ENCODE measurements at regions not wholly inside any gene's neighbourhood (a gene's known extent, or its start where the extent isn't known, plus 50 kb on each side); places are given as distances from the start of the nearest gene placed in this dataset.
A peak's percentile ranks its signal among the peaks of the same experiment; 100 is the strongest.
"Not testable (repeated sequence)": the region's sequence is repeated elsewhere in the genome, so short reads cannot be mapped to it uniquely, and the experiment has no call there.

DNA sequence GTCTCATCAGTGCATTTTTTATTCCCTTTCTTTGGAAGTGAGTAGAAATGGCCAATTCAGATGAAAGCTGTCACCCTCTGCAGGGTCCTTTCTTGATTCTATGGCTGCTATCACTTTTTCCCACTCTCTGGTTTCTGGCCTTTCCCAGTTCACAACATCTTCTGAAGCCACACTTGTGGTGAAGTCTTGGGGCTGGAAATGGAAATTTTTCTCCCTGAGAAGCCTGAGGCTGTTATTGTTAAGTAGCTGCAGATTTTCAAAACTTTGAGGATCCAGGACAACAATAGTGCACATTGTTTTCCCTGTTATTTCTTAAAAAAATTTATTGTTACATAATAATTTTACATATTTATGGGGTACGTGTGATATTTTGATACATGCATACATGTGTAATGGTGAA is 250.3 kb upstream of the RASGRP1 start:
- no peak for DNase-seq (ENCODE audit: low spot score)

DNA sequence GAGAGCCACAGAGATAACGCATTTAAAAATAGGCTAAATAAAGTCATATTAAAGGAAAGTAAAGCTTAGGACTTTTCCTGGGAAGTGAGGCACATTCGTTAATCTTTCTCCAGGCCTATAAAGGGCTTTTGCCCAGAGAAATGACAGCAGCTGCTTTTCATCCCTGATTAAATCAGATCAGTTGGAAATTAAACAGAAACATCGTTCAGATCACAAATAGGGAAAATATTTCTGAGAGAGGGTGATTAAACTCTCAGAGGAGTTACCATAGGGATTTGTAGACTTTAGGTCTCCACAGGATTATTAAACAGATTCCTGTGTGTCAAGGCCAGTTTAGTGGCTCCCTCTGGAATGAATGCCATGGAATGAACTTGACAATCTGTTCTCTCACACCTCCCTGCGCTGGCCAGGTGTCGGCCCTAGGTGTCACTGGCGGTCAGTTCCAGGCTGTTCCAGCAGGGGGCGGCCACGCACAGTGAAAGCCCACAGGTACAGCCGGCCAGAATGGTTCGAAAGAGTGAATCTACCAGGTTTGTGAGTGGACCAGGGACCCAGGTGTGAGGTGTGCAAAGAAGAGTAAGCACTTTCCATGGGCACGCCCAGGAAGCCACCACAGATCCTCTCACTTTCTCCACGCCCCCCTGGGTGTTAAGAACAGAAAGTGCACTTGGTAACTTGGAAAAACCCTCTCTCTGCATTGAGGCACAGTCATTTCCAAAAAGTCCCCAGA is 253.0 kb upstream of the RASGRP1 start:
- DNase-seq (ENCODE audit: low spot score), result peak; percentile 82

DNA sequence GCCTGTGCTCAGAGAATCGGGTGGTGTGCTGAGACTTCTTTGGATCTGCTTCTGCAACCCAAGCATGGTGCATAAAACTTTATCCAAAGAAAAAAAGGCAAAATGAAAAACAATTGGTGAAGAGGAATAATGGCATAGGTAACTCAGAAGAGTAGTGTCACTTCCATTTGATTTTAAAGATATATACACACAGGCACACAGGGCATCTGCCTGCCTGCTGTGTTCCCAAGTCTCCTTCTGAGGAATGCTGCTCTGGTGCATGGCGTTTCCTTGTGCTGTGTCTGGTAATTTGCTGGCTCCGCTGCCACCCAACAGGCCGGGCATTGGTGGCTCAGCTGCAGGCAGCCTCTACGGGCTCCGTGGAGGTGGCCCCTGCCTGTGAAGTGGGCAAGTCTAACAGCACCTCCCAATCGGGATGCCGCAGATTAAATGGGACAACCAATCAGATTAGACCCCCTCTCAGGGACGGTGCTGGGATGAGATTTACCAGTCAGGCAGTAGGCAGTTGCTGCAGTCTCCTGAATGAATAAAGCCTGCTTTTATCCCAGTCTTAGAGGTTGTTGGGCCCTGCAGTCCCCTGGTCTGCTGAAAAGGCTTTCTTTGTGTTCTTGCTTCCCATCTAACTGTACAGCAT is 253.7 kb upstream of the RASGRP1 start:
- no peak for DNase-seq (ENCODE audit: low spot score)

DNA sequence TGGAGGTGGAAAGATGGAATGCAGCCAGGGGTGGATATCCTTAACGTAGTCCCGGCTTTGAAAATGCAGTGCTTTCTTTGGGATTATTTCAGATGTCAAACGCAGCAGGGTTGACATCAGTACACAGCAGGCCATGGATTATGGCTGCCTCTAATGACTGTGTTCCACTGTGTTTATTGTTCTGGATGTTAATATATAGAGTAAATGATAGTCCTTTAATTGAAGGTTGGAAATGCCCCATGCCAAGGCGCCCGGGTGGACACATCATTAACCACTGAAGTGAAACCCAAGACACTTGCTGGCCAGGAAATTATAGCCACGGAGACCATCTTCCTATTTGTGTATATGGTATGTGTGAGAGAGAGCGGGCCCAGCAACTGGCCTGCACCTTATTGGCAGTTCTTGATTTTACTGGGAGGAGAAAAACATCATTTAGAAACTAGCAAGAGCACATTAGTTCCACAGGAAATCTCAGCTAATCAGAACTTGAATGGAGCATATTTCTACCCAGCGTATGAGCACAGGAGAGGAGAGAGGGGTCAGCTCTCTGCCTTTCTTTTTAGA is 254.9 kb upstream of the RASGRP1 start:
- DNase-seq (ENCODE audit: low spot score), result no peak

DNA sequence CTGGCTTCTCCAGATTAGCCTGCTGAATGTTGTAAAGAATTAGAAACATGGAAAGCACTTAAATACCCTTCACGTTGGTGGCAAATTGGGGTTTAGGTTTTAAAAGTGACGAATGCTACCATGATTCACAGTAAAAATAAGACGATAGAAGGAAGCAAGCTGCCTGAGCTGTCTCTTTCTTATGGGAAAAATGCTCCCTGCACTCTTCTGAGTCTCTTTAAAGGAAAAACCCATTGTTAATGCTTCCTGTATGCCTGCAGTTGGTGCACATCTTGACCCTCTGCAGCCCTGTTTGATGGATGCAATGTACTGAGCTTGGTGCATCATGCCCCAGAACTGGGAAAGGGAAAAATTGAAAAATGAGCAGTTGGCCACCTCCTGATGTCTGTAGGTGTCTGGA is 258.6 kb upstream of the RASGRP1 start:
- no peak for DNase-seq (ENCODE audit: low spot score)

DNA sequence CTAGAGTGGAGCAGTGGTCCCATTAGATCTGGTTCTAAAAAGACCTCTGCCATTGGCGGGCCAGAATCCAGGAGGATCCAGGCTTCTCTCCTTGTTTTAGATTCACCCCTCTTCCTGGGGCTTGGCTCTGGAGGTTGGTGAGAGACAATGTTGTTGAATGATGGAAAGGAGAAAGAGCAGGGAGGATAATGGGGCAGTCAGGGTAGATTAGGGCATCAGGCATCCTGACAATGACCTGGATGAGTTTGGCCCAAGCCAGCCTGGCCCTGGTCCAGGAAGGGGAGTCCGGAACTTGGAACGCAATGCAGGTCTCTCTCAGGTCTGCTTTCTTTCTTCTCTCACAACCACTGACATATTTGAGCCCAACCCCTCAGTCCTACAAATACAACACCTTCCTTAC is 260.1 kb upstream of the RASGRP1 start:
- DNase-seq (ENCODE audit: low spot score), result no peak

DNA sequence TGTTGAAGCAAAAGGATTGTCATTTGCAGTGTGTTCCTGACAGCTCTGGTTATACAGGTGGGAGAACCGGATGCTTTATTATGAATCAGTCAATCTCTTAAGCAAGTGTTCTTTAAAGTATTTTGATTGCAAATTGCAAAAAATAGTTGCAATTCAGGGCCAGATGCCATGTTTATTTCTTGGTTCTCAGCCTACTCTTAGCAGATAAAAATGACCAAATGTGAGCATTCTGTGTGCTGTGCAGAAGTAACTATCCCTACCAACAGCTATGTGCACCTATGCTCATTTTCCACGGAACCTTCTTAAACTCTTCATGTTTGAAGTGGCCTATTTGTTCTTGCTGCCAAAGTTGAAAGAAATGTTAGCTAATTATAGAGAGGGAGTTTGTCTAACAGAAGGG is 262.3 kb upstream of the RASGRP1 start:
- no peak for DNase-seq (ENCODE audit: low spot score)

DNA sequence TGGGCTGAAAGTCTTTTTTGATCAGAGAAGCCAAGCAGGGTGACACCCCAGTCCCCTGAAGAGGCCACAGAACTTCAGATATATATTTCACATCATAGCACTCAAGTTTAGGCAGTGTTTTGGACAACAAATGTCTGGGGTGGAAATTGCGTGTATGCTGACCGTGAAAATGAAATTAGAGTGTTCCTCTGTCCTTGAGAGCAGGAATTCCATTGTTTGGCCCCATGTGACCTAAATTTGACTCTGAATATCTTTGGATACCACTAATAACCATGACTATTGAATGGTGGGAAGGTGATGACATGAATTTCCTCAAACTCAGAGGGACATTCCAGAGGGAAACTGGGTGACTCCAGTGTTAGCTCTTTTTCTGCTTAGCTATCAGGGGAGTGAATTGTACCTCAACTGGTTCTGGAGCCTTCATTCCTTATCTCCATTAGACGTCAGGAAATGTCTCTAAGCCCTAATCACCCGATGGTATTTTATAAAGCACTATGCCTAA is 263.5 kb upstream of the RASGRP1 start:
- DNase-seq (ENCODE audit: low spot score), result peak; percentile 37

DNA sequence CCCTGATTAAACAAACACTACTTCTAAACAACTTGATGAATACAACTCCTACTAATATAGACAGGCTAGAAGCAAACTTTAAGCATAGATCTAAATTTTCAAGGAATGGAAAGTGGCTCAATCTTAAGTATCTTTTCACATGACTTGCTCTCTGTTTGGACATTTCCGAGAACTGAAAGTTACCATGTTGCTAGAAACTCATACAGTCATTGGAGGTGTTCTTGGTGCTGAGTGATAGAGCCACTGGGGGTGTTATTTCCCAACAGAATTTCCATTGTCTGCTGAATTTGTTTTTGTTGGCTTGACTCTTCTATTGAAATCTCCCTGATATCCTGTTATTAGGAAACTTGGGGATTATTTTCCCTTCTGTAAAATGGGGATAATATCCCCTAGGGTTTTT is 264.5 kb upstream of the RASGRP1 start:
- no peak for DNase-seq (ENCODE audit: low spot score)

DNA sequence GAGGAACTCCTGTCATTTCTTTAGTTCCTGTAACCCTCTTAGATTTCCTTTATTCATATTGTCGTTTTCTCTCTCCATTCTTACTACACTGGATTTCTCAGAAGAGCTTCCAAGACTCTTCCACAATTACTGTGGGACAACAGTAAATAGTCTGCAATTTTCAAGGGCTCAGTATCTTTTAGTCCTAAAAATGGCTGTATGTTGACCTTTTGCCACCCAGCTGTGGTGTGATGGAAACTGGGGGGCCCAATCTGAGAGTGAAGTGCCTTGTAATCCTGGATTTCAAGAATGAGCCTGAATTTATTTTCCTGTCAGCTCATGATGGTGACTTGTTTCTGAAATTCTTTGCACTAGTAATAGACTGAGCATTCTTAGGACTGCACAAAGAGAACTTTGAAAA is 277.6 kb upstream of the RASGRP1 start:
- DNase-seq (ENCODE audit: low spot score), result no peak

DNA sequence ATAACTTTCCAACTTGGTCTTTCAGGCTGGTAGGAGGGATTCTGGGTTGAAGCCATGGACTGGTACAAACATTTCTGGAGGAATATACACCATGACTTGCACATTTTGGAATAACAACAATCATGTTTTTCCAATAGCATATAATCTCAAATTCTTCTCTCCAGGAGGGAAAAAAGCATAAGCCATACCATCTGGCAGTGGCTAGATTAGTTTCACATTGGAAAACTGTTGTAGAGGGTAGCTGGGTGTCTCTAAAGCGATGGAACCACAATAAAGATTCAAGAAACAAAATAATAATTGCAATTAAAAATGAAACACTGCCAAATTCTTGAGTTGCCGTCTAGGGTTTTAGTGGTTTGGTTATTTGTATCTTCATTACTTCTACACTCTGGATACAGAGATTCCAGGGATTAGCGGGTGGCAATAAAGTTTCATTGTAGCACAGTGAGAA is 278.5 kb upstream of the RASGRP1 start:
- DNase-seq (ENCODE audit: low spot score), result no peak

DNA sequence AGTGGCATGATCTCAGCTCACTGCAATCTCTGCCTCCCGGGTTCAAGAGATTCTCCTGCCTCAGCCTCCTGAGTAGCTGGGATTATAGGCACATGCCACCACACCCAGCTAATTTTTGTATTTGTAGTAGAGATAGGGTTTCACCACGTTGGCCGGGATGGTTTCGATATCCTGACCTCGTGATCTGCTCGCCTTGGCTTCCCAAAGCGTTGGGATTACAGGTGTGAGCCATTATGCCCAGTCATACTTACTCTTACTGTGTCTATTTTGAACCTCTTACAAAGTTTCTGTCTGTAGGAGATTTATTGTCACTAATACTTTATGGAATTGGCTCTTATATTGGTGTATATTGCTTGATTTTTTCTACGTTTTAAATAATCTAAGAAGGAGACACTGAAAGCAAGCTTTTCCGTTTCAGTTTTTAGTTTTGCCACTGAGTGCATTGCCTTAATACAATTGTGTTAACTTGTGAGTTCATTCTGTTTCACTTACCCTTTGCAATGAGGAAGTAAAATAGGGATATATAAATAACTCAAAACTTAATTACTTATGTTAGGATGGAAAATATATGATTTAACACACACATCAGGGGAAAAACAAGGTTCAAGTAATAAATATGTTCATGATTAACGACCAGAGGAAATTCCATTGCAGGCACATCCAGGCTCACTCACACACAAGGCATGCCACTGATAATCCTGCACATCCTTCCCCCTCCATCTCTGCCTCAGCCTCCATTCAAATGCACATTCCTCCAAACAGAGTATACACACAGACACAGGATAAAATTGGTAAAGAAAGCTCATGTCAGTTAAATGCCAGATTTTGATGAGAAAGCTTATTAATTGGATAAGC is 279.3 kb upstream of the RASGRP1 start:
- peak; percentile 69 for DNase-seq (ENCODE audit: low spot score)

DNA sequence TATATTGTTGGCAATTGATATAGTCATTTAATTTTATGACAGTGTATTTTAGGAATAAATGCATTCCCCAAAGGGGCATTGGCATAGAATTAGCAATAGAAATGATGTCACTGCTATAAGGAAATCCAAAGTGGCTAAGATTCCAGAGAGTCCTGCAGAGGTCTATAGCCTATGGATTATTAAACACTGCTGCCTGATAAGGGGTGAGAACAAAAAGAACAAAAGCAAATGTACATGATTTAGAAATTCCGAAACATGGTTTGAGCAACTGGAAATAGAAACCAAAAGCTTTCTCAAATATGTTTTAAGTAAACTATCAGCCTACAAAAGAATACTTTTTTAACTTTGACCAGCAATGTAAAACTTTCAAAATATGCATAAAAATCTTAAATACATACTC is 280.1 kb upstream of the RASGRP1 start:
- no peak for DNase-seq (ENCODE audit: low spot score)

DNA sequence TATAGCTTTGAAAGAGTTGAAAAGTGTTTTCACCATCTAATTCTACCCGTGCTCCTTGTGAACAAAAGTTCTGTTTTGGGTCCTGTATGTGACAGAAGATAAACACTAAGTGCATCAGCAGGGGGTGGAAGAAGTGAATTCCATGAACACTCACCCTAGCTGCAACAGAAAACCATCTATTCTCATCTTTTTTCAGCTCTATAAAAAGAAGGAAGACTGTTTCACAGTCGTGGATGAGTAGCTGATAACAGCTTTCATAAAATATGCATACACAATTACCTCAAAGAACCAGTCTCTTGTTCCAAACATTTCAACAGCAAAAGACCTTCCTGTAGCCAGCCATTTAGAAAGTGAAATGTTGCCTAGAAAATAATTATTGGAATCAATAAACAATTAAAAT is 281.7 kb upstream of the RASGRP1 start:
- DNase-seq (ENCODE audit: low spot score), result no peak

DNA sequence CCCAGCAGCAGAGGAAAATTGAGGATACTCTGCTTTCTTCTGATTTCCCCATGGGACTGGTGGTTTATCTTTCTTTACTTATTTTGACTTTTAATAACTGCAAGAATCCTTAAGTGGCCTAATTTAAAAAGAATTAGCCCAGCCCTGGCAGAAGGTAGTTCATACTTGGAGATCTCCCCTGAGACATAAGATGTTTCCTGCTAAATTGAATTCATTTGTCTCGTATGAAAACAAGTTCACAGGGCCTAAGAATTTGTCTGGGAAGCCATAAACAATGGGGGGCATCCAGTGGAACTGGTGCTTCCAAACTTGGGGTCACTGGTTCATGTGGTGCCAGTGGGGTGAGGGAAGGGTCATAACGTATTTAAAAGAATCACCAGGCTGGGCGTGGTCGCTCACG is 283.1 kb upstream of the RASGRP1 start:
- DNase-seq (ENCODE audit: low spot score), result no peak

DNA sequence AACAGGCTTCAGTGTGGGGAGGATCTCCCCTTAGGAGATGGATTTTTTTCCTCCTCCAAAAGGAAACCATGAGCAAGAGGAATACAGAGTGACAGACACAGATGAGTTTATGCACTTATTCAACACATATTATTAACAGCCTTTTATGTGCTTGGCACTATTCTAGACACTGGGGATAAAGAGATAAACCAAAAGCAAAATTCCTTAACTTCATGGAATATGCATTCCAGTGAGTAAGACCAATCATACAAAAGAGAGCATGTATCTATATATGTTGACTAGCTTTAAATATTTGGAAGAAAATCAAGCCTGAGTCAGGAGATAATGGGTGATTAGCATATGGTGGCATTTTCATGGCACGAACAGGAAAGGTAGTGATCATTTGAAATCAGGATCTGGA is 284.4 kb upstream of the RASGRP1 start:
- no peak for DNase-seq (ENCODE audit: low spot score)

DNA sequence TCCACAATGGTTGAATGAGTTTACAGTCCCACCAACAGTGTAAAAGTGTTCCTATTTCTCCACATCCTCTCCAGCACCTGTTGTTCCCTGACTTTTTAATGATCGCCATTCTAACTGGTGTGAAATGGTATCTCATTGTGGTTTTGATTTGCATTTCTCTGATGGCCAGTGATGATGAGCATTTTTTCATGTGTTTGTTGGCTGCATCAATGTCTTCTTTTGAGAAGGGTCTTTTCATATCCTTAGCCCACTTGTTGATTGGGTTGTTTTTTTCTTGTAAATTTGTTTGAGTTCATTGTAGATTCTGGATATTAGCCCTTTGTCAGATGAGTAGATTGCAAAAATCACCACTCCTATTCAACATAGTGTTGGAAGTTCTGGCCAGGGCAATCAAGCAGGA is 287.6 kb upstream of the RASGRP1 start:
- DNase-seq (ENCODE audit: low spot score), result not testable (repeated sequence)

DNA sequence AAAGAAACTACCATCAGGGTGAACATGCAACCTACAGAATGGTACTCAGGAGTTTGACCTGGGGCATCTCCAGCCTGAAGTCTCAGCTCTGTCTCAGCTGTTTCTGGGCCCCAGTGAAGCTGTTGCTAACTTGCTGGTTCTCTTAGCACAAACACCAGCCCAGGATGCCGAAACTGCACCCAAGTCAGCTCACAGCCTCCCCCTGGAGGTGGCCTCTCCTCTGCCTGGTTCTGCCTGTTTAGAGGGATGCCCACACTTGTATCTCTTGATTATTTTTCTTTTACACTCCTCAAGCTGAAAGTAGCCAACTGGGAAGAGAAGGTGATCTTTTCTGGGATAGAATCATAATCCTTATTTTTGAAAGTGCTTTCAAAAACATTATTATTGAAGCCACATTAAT is 289.0 kb upstream of the RASGRP1 start:
- DNase-seq (ENCODE audit: low spot score), result peak; percentile 35

DNA sequence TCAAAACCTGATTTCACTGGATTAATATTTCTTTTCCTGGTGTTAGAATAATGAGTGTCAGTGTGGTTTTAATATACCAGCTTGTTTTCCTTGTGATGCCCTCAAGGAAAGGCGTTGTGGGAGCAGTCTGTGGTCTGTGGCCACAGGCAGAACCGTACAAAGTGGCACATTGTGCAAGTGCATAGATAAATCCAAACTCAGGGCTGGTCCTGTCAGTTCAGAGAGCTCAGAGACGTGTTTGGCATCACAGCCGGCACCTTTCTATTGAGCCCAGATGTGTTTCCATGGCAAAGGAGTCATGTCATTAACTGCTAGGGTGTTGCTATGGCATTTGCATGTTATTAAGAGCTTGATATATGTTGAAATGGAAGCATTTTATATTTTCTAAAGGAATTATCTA is 289.9 kb upstream of the RASGRP1 start:
- peak; percentile 44 for DNase-seq (ENCODE audit: low spot score)

DNA sequence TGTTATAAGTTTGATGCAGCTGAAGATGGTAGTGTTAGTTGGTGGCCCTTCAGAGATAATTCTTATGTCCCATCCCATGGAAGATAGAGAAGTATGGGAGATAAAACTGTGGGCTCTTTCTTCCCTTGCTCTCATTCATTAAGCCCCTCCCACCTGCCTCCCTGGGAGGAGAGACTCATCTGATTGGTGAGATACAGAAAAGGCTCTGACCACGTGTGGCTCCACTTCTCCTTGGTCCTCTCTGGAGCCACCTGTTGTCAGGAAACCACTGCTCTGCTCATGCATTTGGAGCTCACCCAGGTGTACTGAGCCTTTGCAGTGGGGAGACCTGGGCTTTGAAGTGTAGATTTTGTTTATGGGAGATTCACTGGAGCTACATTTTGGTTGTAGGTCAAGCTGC is 293.2 kb upstream of the RASGRP1 start:
- DNase-seq (ENCODE audit: low spot score), result no peak

DNA sequence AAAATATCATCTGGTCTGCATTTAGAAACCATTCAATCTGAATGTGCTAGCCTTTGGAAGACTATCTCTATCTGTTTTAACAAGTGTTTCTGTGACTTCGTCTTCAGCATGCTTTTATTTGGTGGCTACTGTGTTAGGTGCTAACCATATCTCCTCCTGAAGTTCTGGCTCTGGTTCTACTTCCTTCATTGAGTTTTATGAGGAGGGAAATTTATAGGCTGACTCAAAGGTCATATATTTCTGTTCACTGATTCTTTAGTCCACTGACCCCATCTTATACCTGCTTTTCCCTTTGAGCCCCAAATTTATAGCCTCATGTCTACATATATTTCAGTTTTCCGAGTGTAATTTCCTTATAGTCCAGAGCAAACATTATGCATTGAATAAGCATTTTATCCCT is 295.0 kb upstream of the RASGRP1 start:
- no peak for DNase-seq (ENCODE audit: low spot score)

DNA sequence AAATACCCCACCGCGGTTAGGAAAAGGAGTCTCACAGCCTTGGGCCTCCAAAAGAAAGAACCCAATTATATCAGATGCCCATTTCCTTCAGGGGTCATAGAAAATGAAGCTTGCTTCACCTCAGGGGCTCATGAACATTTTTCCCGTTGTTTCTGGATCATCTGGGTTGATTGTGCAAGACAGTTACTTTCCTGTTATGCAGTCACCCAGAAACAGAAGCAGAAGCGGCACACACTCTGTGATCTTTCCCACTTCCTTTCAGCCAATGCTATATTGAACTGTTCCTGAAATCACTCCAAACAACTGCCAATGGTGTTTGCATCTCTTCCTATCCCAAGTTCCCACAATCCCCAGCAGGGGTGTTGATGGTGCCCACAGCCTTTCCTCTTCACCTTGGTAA is 295.6 kb upstream of the RASGRP1 start:
- no peak for DNase-seq (ENCODE audit: low spot score)

DNA sequence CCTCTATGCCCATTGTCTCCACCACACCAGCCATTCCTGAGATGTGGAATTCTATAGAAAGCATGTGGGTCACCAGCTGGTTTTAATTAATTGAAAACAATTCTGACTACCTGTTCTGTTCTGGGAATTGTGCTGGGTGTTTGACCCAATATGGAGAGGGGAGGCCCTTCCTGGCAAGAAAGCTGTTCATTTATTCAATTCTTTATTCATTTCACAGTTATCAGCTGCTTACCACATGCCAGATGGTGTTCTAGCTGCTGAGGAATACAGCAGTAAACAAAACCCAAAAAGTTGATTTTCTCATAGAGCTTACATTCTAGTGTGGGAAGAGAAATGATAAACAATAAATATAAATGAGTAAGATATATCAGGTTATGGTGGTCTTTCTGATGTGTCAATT is 296.1 kb upstream of the RASGRP1 start:
- no peak for DNase-seq (ENCODE audit: low spot score)

Data from AG20443 (cell line).